DND-41 (cell line): ENCODE measurements at regions not wholly inside any gene's neighbourhood (a gene's known extent, or its start where the extent isn't known, plus 50 kb on each side); places are given as distances from the start of the nearest gene placed in this dataset.

Experiments
- ATAC-seq: fragments of 200-7000 bp; cut with Tn5 transposase; 3 replicates; pipeline ENCODE4 v1.9.1; 2021; ENCODE audit warnings: low read depth; ENCODE audit not compliant: insufficient read depth
- DNase-seq: peaks from one replicate; pipeline ENCODE4 v3.0.0-alpha.2; 2020
- H2AFZ ChIP-seq: 2 replicates; pipeline ENCODE4 v1.6.0; 2012; ENCODE audit warnings: low read depth, low read length
- H3K27ac ChIP-seq: 2 replicates; pipeline ENCODE4 v1.5.1; 2012; ENCODE audit warnings: low read length, inconsistent platforms
- H3K27me3 ChIP-seq: fragments of 200-600 bp; sonication (generic); 2 replicates; pipeline ENCODE4 v1.6.0; 2012; ENCODE audit warnings: low read length, mild to moderate bottlenecking, inconsistent platforms; ENCODE audit not compliant: insufficient read depth, poor library complexity
- H3K36me3 ChIP-seq: 2 replicates; pipeline ENCODE4 v1.5.1; 2012; ENCODE audit warnings: low read length, inconsistent platforms; ENCODE audit not compliant: insufficient read depth
- H3K4me1 ChIP-seq: 2 replicates; pipeline ENCODE4 v1.5.1; 2012; ENCODE audit warnings: mild to moderate bottlenecking, low read length; ENCODE audit not compliant: insufficient read depth
- H3K4me2 ChIP-seq: 2 replicates; pipeline ENCODE4 v1.6.0; 2012; ENCODE audit warnings: mild to moderate bottlenecking, moderate library complexity, low read length, inconsistent platforms; ENCODE audit not compliant: insufficient read depth
- H3K4me3 ChIP-seq, 2 experiments: fragments of 200-600 bp in 1 of 2; shearing (Covaris generic) in 1 of 2; 2 replicates each; pipeline ENCODE4 v1.5.1; 2012 to 2016; ENCODE audit warnings: inconsistent platforms in 2 of 2, low read length in 2 of 2, mild to moderate bottlenecking in 2 of 2, low read depth in 1 of 2, moderate library complexity in 1 of 2
- H3K79me2 ChIP-seq: 2 replicates; pipeline ENCODE4 v1.6.0; 2012; ENCODE audit warnings: low read length, inconsistent platforms; ENCODE audit not compliant: insufficient read depth
- H3K9ac ChIP-seq: 2 replicates; pipeline ENCODE4 v1.6.0; 2012; ENCODE audit warnings: low read depth, mild to moderate bottlenecking, inconsistent platforms, low read length, moderate library complexity
- H3K9me3 ChIP-seq: 2 replicates; pipeline ENCODE4 v1.5.1; 2012; ENCODE audit warnings: low read length, moderate library complexity, mild to moderate bottlenecking, inconsistent platforms; ENCODE audit not compliant: insufficient read depth, severe bottlenecking
- H4K20me1 ChIP-seq: 2 replicates; pipeline ENCODE4 v1.6.0; 2012; ENCODE audit warnings: low read length; ENCODE audit not compliant: insufficient read depth
- EZH2 ChIP-seq: IDR thresholded peaks from 3 replicates; pipeline ENCODE4 v1.6.1; 2012; ENCODE audit warnings: borderline replicate concordance, low read depth, mild to moderate bottlenecking, moderate library complexity, low read length, inconsistent platforms; ENCODE audit not compliant: severe bottlenecking
- TF ChIP-seq, protein P1 (sequence below): IDR thresholded peaks from 2 replicates; pipeline ENCODE4 v1.5.1; 2012; ENCODE audit warnings: borderline replicate concordance, low read length, moderate library complexity, mild to moderate bottlenecking; ENCODE audit not compliant: poor library complexity, severe bottlenecking; ENCODE audit errors: extremely low read depth

DNA sequence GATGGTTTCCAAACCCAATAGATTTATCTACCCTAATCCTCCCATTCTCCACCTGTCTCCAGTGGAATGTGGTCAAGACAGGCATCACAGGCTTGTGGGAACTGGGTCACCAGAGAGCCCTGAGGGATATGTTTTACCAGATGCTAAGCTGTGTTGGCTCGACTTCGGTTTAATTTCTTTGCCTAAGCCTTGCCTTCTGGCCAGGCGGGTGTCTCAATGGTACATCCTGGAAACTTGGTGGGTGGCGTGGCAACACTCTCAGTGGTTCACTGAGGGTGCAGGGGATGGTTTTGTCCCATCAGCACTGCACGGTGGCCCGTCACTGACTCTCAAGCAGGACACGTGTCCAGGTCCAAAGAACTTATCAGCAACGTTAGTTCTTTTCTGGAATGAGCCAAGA lies 192.2 kb downstream of the TENT4A start:
- Histone ChIP-seq H4K20me1 (no peaks in the 10 kb centered on the region), H3K4me2 (no peak overlapping the region), H3K27ac (no peak overlapping the region), H3K36me3 (no peaks in the 10 kb centered on the region), H3K4me3 (no peak overlapping the region), H2AFZ (no peak overlapping the region), H3K9ac (no peak overlapping the region), H3K27me3 (no peaks in the 10 kb centered on the region), H3K4me1 (no peaks in the 10 kb centered on the region), H3K79me2 (no peaks in the 10 kb centered on the region), H3K9me3 (no peaks in the 10 kb centered on the region)
- no peak for ATAC-seq
- TF ChIP-seq, protein P1, sequence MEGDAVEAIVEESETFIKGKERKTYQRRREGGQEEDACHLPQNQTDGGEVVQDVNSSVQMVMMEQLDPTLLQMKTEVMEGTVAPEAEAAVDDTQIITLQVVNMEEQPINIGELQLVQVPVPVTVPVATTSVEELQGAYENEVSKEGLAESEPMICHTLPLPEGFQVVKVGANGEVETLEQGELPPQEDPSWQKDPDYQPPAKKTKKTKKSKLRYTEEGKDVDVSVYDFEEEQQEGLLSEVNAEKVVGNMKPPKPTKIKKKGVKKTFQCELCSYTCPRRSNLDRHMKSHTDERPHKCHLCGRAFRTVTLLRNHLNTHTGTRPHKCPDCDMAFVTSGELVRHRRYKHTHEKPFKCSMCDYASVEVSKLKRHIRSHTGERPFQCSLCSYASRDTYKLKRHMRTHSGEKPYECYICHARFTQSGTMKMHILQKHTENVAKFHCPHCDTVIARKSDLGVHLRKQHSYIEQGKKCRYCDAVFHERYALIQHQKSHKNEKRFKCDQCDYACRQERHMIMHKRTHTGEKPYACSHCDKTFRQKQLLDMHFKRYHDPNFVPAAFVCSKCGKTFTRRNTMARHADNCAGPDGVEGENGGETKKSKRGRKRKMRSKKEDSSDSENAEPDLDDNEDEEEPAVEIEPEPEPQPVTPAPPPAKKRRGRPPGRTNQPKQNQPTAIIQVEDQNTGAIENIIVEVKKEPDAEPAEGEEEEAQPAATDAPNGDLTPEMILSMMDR: no peak
- TF ChIP-seq EZH2: no peak
- DNase-seq: no peak

DNA sequence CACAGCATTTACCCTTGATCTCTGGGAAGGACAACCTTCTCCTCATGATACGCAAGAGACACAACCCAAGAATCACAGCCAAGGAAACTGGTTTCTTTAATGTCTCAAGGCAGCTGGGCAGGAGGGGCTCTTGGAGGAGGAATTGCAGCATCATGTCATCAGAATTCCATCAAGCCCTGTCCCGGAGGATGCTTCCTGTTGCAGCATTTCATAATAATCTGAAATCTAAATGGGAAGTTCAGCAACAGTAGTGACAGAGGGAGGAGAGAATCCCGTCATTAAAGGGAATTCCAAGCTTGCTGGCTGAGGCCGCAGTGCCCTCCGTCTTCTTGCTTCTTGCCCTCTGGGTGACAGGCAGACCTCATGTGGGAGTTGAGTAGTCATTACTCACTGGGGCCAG lies 192.7 kb downstream of the TENT4A start:
- Histone ChIP-seq H3K9ac (no peak overlapping the region), H2AFZ (no peak overlapping the region), H3K79me2 (no peaks in the 10 kb centered on the region), H3K4me2 (no peak overlapping the region), H3K36me3 (no peaks in the 10 kb centered on the region), H3K27me3 (no peaks in the 10 kb centered on the region), H3K4me1 (no peaks in the 10 kb centered on the region), H3K27ac (no peak overlapping the region), H3K9me3 (no peaks in the 10 kb centered on the region), H4K20me1 (no peaks in the 10 kb centered on the region), H3K4me3 (no peak overlapping the region)
- no peak for ATAC-seq
- no peak for DNase-seq
- TF ChIP-seq EZH2: no peak
- TF ChIP-seq, protein P1: no peak

DNA sequence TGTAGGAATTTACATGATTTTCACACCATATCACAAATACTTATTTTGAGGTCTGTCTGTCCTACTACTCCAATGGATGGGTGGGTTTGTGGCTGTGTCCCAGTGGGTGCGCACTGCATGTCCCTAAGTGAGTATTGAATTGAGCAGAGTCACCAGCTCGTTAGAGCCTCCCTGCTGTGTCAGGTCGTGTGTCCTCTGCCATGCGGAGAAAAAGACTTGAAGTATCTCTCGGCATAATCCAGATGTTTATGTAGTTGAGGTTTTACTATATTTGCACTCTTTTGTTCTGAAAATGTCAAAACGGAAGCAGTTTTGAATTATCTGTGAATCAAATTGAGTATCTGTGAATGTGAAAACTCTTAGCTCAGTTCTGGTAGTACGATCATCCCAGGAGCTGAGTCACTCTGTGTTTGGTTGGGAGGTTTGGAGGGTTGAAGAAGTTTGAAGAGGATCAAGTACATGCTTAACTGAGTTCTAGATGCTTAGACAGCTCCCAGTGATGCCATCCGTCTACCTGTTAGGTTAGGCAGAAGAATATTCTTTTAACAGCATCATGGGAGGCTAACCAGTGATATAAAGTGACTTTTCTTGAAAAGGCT lies 194.2 kb downstream of the TENT4A start:
- H3K9me3 ChIP-seq: no peaks in the 10 kb centered on the region
- H4K20me1 ChIP-seq: no peaks in the 10 kb centered on the region
- TF ChIP-seq, protein P1: no peak
- no peak for TF ChIP-seq EZH2
- H3K27ac ChIP-seq: no peak overlapping the region
- DNase-seq (no peak), ATAC-seq (no peak)
- H3K4me3 ChIP-seq: no peak overlapping the region
- H3K4me2 ChIP-seq: no peak overlapping the region
- no peaks in the 10 kb centered on the region for H3K4me1 ChIP-seq
- H3K9ac ChIP-seq: no peak overlapping the region
- H2AFZ ChIP-seq: no peak overlapping the region
- no peaks in the 10 kb centered on the region for H3K27me3 ChIP-seq
- no peaks in the 10 kb centered on the region for H3K36me3 ChIP-seq
- H3K79me2 ChIP-seq: no peaks in the 10 kb centered on the region

DNA sequence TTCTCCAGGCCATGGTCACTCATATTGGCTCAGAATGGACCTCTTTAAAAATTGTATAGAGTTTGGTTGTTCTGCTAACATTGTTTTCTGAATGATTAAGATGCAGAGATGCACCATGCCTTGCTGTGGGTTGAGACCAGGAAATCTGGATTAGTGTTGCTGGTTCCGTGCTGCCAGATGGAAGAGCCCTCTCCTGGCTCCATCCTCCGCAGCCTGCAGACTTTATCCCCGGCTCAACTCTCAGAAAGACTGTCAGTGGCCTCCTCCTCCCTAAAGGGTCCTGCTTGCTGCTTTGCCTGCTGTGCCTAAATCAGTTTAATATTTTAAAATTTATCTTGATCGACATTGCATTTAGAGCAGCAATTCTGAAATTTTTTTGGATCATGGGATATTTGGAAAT lies 196.7 kb downstream of the TENT4A start:
- no peaks in the 10 kb centered on the region for H4K20me1 ChIP-seq
- H3K4me2 ChIP-seq: no peak overlapping the region
- no peak for DNase-seq
- H3K27me3 ChIP-seq: no peaks in the 10 kb centered on the region
- H3K9me3 ChIP-seq: no peaks in the 10 kb centered on the region
- H3K4me1 ChIP-seq: no peaks in the 10 kb centered on the region
- no peaks in the 10 kb centered on the region for H3K79me2 ChIP-seq
- H2AFZ ChIP-seq: no peak overlapping the region
- ATAC-seq: no peak
- no peak for TF ChIP-seq EZH2
- TF ChIP-seq, protein P1: no peak
- H3K27ac ChIP-seq: no peak overlapping the region
- H3K36me3 ChIP-seq: no peaks in the 10 kb centered on the region
- no peak overlapping the region for H3K9ac ChIP-seq
- no peak overlapping the region for H3K4me3 ChIP-seq
